HUES6 (cell line): ENCODE measurements at regions not wholly inside any gene's neighbourhood (a gene's known extent, or its start where the extent isn't known, plus 50 kb on each side); places are given as distances from the start of the nearest gene placed in this dataset.

Experiments used
- H3K27ac ChIP-seq: 2 replicates; pipeline ENCODE4 v1.7.0; 2013; ENCODE audit warnings: low read depth, mild to moderate bottlenecking, low read length, inconsistent platforms
- H3K27me3 ChIP-seq: 2 replicates; pipeline ENCODE4 v1.6.1; 2013; ENCODE audit warnings: low read length; ENCODE audit not compliant: control insufficient read depth, insufficient read depth
- H3K36me3 ChIP-seq: 2 replicates; pipeline ENCODE4 v1.6.1; 2013; ENCODE audit warnings: low read length; ENCODE audit not compliant: control insufficient read depth, insufficient read depth
- H3K4me1 ChIP-seq: 2 replicates; pipeline ENCODE4 v1.6.1; 2013; ENCODE audit warnings: low read length; ENCODE audit not compliant: control insufficient read depth, insufficient read depth
- H3K4me3 ChIP-seq: 2 replicates; pipeline ENCODE4 v1.5.1; 2013; ENCODE audit warnings: low read depth, low read length
- H3K9ac ChIP-seq: one replicate; pipeline ENCODE4 v1.6.1; 2013; ENCODE audit warnings: mild to moderate bottlenecking, low read length
- H3K9me3 ChIP-seq: 2 replicates; pipeline ENCODE4 v1.6.1; 2013; ENCODE audit warnings: low read depth, low read length; ENCODE audit not compliant: control insufficient read depth, insufficient read depth

DNA sequence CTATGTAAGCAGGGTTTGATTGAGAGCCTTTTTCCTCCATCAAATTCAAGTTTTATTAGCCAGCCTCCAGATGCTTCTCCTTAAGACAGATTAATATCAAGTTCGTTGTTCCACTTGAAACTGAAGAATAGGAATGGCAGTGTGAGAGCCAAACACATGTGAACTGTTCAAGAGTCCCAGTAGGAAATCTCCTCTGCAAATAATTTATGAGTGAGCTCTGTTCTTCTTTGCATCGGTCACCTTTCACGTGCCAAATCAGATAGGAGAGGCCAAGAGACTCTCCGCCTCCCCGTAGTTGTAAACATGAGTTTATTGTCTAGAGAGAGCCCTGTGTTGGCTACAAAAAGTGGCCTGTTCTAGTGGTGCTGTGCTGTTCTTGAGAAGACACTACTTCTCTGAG is 372.1 kb upstream of the NR2F2 start:
- Histone ChIP-seq H3K9ac (no peak overlapping the region), H3K4me1 (no peaks in the 10 kb centered on the region), H3K27me3 (no peaks in the 10 kb centered on the region), H3K36me3 (no peaks in the 10 kb centered on the region), H3K4me3 (no peak overlapping the region), H3K9me3 (no peaks in the 10 kb centered on the region), H3K27ac (no peak overlapping the region)

DNA sequence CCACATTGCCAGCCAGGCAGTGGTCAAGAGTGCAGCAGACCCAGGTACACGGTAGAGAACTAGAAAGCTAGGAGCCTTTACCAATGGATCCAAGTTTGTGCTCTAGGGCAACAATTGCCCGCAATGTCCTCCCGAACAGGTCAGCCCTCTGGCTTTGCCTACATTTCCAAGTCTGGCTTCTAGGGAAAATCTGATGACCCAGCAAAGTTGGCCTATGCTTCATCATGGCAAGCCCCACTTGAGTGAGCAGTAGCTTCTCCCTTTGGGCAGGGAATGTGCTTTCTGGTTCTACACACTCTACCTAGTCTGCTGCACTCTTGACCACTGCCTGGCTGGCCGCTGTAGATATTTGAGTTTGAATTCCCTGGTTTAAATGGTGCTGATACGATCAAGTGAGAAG is 361.6 kb upstream of the NR2F2 start:
- H3K27me3 ChIP-seq: no peaks in the 10 kb centered on the region
- H3K27ac ChIP-seq: no peak overlapping the region
- H3K9ac ChIP-seq: no peak overlapping the region
- no peaks in the 10 kb centered on the region for H3K36me3 ChIP-seq
- H3K4me3 ChIP-seq: no peak overlapping the region
- no peaks in the 10 kb centered on the region for H3K9me3 ChIP-seq
- H3K4me1 ChIP-seq: no peaks in the 10 kb centered on the region

DNA sequence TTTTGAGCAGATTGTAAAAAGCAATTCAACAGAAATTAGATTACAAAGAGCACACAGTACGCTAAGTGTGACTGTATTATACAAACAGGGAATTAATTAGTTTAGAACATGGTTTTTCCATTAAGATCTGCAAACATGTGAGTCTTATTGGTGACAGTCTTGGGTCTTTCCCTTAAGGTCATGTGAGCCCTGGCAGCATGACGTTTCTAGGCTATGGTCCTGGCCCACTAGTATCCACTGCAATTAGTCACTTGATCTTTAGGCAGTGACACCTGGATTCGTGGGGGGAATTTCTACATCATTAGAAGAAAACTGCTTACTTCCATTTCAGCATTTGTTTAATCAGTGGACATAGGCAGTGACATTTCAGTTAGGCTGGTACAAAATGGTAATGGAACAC is 360.2 kb upstream of the NR2F2 start:
- no peaks in the 10 kb centered on the region for H3K27me3 ChIP-seq
- H3K27ac ChIP-seq: no peak overlapping the region
- H3K9ac ChIP-seq: no peak overlapping the region
- H3K4me3 ChIP-seq: no peak overlapping the region
- H3K36me3 ChIP-seq: no peaks in the 10 kb centered on the region
- no peaks in the 10 kb centered on the region for H3K4me1 ChIP-seq
- H3K9me3 ChIP-seq: no peaks in the 10 kb centered on the region

DNA sequence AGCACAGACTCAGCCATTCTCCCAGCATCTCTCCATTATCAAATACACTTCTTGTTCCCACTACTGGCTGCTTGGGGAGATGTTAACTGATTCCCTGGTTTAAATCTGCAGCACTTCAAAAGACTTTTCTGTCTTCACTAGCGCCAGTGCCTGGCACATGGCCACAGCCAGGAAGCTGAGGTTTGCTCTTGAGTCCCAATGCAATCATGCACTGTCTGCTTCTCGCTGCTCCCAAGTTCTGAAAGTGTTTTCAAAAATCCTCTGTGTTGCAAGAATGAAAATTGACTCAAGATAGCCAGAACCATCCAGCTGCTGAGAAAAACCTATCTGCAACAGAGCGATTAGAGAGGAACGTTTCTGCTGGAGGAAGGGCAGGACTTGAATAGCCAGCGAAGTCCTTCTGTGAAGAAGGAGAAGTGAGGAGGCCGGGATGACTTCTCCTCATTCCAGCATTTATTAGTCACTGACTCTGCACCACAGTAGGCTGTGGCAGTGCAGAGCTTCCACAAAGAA is 358.4 kb upstream of the NR2F2 start:
- Histone ChIP-seq H3K9ac (no peak overlapping the region), H3K27ac (no peak overlapping the region), H3K4me1 (no peaks in the 10 kb centered on the region), H3K36me3 (no peaks in the 10 kb centered on the region), H3K9me3 (no peaks in the 10 kb centered on the region), H3K27me3 (no peaks in the 10 kb centered on the region), H3K4me3 (no peak overlapping the region)

DNA sequence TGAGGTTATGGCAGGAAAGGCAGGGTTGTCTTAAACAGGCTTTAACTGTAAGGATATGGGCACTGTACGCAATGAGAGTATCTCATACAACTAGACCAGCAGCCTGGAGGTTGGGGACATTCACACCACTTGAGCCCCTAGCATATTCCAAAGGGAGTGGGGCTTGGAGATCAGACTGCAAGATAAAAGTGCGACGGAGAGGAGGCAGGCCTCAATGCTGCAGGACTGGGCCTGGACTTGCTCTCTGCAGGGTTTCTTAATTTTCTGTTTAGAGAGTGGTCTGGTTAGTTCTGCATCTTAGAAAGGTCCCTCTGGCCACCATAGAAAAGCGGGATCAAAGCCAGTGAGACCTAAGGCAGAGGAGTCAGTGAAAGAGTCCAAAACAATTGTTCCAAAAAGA is 357.7 kb upstream of the NR2F2 start:
- H3K9me3 ChIP-seq: no peaks in the 10 kb centered on the region
- no peak overlapping the region for H3K9ac ChIP-seq
- H3K4me1 ChIP-seq: no peaks in the 10 kb centered on the region
- no peak overlapping the region for H3K27ac ChIP-seq
- no peaks in the 10 kb centered on the region for H3K36me3 ChIP-seq
- no peak overlapping the region for H3K4me3 ChIP-seq
- H3K27me3 ChIP-seq: no peaks in the 10 kb centered on the region

DNA sequence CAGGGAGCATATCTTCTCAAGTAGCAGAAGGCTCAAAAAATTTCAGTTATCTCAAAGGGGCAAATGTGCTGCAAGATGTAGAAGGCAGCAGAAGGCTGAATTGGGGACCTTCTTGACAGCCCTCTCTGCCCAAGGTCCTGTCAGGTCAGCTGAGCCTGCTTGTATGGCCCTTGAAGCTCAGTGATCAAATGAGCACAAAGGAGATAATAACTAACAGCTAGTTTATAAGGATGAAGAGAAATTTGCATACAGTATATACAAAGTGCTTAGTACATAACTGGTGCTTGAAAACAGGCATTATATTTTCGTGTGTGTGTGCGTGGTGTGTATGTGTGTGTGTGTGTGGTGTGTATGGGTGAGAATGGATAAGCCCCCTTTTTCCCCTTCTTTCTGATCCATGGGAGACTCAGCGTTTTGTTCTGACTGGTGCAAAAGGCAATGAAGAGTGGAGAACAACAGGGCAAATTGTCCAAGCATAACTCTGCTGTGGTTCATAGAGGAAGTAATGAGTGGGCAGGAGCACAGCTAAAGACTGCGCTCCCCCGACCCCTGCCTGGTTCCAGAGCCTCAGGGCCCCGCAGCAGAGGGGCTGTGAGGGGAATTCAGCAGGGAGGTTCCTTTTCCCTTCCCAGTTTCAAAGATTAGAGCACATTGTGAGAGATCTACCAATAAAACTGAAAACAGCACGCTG is 356.8 kb upstream of the NR2F2 start:
- no peak overlapping the region for H3K9ac ChIP-seq

DNA sequence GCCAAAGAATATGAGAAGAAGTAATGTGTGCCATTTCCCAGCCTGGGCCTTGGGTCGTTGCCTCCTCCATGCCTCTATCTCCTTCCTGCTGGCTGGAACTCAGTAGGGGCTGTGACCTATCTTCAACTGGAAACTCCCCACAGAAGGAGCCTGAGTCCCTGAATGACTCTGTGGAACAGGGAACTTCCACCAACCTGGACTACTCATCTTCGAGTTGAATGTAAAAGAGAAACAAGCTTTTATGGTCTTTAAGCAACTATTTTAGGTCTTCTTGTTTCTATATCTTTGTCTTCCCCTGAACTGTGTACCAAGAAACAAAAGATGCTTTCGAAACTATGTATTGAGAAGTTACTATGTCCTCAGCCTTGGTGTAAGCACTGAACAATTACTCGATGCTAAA is 355.3 kb upstream of the NR2F2 start:
- Histone ChIP-seq H3K36me3 (no peaks in the 10 kb centered on the region), H3K27me3 (no peaks in the 10 kb centered on the region), H3K9me3 (no peaks in the 10 kb centered on the region), H3K4me1 (no peaks in the 10 kb centered on the region), H3K4me3 (no peak overlapping the region), H3K27ac (no peak overlapping the region), H3K9ac (no peak overlapping the region)

More for the DNA sequence above, 356.8 kb upstream of the NR2F2 start:
- Histone ChIP-seq H3K4me3 (no peak overlapping the region), H3K9me3 (no peaks in the 10 kb centered on the region), H3K36me3 (no peaks in the 10 kb centered on the region), H3K27ac (no peak overlapping the region), H3K27me3 (no peaks in the 10 kb centered on the region), H3K4me1 (no peaks in the 10 kb centered on the region)

DNA sequence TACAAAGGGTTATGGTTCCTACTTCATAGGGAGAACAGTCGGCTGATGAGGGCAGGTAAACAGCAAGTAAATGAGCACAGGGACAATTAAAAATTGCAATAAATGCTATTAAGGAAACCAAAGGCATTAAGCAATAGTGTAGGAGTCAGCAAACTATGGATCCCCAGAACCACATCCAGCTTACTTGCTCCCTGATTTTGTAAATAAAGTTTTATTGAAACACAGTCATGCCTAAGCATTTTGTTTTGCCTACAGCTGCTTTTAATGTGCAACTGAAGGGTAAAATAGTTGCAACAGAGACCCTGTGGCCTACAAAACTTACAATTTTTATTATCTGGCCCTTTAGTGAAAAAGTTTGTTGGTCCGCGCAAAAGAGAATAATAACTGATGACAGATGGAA is 351.2 kb upstream of the NR2F2 start:
- Histone ChIP-seq H3K4me3 (no peak overlapping the region), H3K27me3 (no peaks in the 10 kb centered on the region), H3K36me3 (no peaks in the 10 kb centered on the region), H3K9ac (no peak overlapping the region), H3K27ac (no peak overlapping the region), H3K4me1 (no peaks in the 10 kb centered on the region), H3K9me3 (no peaks in the 10 kb centered on the region)

DNA sequence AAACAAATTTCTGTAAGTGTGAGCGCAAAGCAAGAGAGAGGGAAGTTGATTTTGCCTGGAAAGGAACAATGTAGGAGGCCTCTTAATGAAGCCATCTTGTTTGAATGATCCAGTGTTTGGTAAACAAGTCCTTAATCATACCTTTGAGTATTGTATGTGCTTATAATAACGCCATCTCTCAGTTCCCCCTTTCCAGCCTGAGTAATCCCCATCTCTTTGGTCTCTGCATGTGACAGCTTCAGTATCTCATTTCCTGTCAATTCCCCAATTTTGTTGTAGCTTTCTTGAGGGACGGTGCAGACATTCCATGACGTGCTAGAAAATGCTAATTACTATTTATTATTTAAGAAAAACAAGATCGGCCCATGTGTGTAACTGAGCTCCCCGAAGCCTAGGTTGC is 349.3 kb upstream of the NR2F2 start:
- Histone ChIP-seq H3K27me3 (no peaks in the 10 kb centered on the region), H3K4me3 (no peak overlapping the region), H3K36me3 (no peaks in the 10 kb centered on the region), H3K9ac (no peak overlapping the region), H3K27ac (no peak overlapping the region), H3K4me1 (no peaks in the 10 kb centered on the region), H3K9me3 (no peaks in the 10 kb centered on the region)

DNA sequence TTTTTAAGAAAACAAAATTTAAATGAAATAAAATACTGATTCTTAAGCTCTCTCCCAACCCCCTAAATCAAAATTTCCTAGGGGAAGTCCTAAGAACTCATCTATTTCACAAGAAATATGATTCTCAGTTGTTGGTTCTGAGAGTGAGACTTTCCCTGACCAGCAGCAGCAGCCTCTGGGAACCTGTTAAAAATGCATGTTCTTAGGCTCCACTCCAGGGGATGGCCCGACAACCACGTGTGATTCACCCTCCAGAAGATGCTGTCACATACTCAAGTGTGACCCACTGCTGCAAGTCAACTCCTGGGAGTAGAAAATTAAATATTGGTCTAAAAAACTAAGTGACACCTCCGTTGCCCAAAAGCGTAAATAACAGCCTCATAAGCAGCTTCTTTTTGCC is 343.2 kb upstream of the NR2F2 start:
- Histone ChIP-seq H3K27ac (no peak overlapping the region), H3K36me3 (no peaks in the 10 kb centered on the region), H3K4me1 (peaks cover 14% of the 10 kb centered on the region), H3K27me3 (no peaks in the 10 kb centered on the region), H3K4me3 (no peak overlapping the region), H3K9ac (no peak overlapping the region), H3K9me3 (no peaks in the 10 kb centered on the region)

DNA sequence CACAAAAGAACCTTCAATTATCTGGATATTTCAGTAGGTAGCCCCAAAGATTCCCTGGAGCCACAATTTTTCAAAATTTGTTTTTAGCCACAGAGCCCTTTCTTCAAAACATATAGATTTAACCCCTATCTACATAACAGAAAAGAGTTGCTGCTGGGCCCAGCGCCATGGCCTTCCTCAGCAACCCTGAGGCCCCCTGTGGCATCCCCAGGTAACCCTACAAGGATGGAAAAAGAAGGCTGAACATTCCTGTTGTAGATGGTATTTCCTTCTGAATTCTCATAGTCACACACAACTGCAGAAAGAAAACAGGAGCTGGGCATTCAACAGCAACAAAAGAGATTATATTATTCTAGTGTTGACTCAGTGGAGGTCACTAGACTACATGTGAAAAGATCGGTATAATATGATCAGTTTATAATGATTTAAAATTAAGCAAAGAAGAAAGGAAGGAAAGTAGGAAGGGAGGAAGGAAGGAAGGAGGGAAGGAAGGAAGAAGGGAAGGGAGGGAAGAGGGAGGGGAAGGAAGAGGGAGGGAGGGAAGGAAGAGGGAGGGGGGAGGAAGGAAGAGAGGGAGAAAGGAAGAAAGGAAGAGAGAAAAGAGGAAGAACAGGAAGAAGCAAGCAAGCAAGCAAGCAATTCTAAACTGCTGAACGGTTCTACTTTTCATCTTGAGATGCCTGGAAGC is 342.5 kb upstream of the NR2F2 start:
- Histone ChIP-seq H3K36me3 (no peaks in the 10 kb centered on the region), H3K9me3 (no peaks in the 10 kb centered on the region), H3K9ac (no peak overlapping the region), H3K4me3 (no peak overlapping the region), H3K27ac (no peak overlapping the region), H3K27me3 (no peaks in the 10 kb centered on the region), H3K4me1 (peaks cover 14% of the 10 kb centered on the region)
